Tibial nerve (tissue), 4 donors: ENCODE measurements at regions not wholly inside any gene's neighbourhood (a gene's known extent, or its start where the extent isn't known, plus 50 kb on each side); places are given as distances from the start of the nearest gene placed in this dataset.

Experiments used
- DNase-seq, 2 donors: peaks; one replicate each; pipeline ENCODE4 v3.0.0-alpha.2; 2019; ENCODE audit warnings: low spot score in 2 of 2
- H3K27ac ChIP-seq, 4 donors: fragments of 200-600 bp; sonication (generic) in 3 of 4; one replicate each; pipeline ENCODE4 v1.5.1; 2017 to 2019; ENCODE audit warnings: mild to moderate bottlenecking in 1 of 4
- H3K27me3 ChIP-seq, 2 donors: fragments of 200-600 bp; sonication (generic) in 1 of 2; one replicate each; pipeline versions ENCODE4 v1.5.1 to v1.6.0; 2017 to 2019
- H3K36me3 ChIP-seq, 3 donors: fragments of 200-600 bp; sonication (generic); one replicate each; pipeline ENCODE4 v1.5.1; 2018 to 2019
- H3K4me1 ChIP-seq, 4 donors: fragments of 200-600 bp; sonication (generic) in 3 of 4; one replicate each; pipeline ENCODE4 v1.5.1; 2017 to 2019
- H3K4me3 ChIP-seq, 4 donors: fragments of 200-600 bp; sonication (generic) in 3 of 4; one replicate each; pipeline ENCODE4 v1.5.1; 2017 to 2019; ENCODE audit warnings: mild to moderate bottlenecking in 1 of 4, moderate library complexity in 1 of 4
- H3K9me3 ChIP-seq, 4 donors: fragments of 200-600 bp; sonication (generic) in 3 of 4; one replicate each; pipeline ENCODE4 v1.5.1; 2017 to 2019
- EP300 ChIP-seq, 2 donors: sonication (generic); formaldehyde crosslinking; IDR thresholded peaks; one replicate each; pipeline ENCODE4 v1.6.1; 2017; ENCODE audit warnings: antibody characterized with exemption in 2 of 2, mild to moderate bottlenecking in 1 of 2
- POLR2A ChIP-seq, 2 donors: fragments of 450-650 bp; IDR thresholded peaks; one replicate each; pipeline ENCODE4 v1.6.1; 2017; ENCODE audit warnings: antibody characterized with exemption in 2 of 2, mild to moderate bottlenecking in 2 of 2, moderate library complexity in 2 of 2
- WGBS, 2 donors: methylation state at CpG; one replicate each; pipeline ENCODE4 v1.1.5; 2018; 5-methylcytosine and 5-hydroxymethylcytosine counted together
- TF ChIP-seq, protein P1 (sequence below), 5 experiments: fragments of 200-600 bp in 3 of 5; fragments of 450-650 bp in 2 of 5; sonication (generic) in 3 of 5; IDR thresholded peaks; one replicate each; pipeline ENCODE4 v1.5.1; 2016 to 2019; ENCODE audit warnings: antibody characterized with exemption in 5 of 5, mild to moderate bottlenecking in 3 of 5, moderate library complexity in 2 of 5

DNA sequence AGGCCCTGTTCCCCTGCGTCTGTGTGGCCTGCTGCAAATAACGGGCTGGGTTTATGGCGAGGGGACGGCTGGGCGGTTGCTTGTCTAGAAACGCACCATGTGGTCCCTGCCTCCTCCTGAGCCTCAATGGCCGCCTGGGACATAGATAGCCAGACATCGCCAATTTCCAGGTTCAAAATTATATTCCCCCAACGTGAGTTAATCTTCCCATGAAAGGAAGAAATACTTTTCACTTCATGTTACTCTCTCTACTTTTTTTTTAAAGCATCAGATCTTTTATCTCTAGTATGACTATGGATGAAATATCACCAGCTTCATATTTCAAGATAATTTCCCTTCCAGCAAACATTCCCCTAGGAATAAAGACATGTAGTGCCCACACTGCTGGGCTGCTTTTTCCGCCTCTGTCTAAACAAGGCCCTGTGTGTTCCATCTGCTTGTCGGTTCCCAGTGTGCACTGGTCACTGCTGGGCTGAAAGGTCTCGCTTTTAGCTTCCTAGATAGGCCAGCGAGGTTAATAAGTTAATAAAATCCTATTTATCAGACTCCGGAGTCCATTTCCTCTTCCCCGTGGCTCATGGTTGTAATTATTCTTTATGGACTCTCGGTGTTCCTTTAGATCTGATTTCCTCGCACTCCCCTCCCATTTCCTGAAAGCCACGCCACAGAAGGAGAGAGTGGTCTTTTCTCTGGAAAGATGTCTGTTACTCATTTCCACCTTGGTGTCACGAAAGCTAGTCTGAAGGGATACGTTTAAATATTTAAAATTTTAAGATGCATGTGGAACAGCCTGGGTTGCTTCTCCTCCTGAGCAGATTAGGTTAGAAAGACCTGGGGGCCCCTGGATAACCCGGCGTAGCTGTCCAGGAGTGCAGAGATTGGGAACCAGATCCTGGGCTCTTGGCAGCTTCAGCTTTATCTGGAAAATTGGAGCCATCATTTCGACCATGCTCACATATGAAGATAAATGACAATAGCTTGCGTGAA lies 196.6 kb upstream of the COPS8 start:
- DNase-seq = no peak
- no peaks in the 10 kb centered on the region for H3K36me3 ChIP-seq
- H3K9me3 ChIP-seq = no peaks in the 10 kb centered on the region
- H3K4me3 ChIP-seq = no peak overlapping the region
- H3K4me1 ChIP-seq = peaks cover 0 to 26% (median 5%) of the 10 kb centered on the region in 4 donors
- H3K27me3 ChIP-seq = no peaks in the 10 kb centered on the region
- WGBS, 2 donors = 73 to 76% methylated on average over 24 of the region's 24 CpGs
- no peak for TF ChIP-seq EP300 (IDR thresholded peaks at IDR 0.05)
- H3K27ac ChIP-seq = peak overlapping the region in 3 of 4 donors; percentile 5 to 85 (median 73)

DNA sequence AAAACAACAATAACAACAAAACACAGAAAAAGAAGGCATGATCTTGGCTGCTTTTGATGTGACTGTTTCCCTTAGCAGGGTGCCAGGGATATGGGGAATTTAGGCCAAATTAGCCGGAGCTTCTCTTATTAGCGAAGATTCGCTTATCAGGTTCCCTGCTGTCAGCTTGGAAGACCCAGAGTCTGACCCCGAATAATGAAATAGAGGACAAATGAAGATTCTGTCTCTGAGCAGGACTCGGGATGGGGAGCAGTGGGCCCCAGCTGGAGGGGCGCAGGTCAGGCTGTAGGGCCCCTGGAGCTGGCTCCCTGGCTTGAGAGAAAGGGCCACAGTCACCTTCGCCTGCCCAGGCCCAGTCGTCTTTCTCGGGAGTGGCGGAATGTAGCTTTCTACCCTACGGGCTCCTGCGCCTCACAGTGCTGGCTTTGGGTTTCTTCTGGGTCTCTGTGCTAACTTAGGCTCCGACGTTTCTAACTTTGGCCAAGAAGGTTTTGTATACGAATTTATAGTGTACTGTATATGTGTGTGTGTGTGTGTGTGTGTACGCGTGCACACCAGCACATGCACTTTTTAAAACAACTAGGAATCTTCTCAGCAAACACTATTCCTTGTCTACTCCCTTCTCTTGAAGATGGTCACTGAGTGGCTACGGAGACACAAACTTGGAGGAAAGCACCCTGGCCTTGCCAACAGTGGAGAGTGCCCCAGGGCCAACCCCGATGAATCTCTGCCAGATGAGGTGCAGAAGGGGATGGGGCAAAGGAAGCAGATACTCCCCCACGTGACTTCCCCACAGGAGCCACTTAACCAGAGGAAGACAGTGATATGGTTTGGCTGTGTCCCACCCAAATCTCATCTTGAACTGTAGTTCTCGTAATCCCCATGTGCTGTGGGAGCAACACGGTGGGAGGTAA lies 195.6 kb upstream of the COPS8 start:
- WGBS, 2 donors = 88 to 92% methylated on average over 22 of the region's 22 CpGs
- Histone ChIP-seq H3K36me3 (no peaks in the 10 kb centered on the region), H3K4me3 (no peak overlapping the region), H3K27me3 (no peaks in the 10 kb centered on the region), H3K9me3 (no peaks in the 10 kb centered on the region), H3K27ac (peak overlapping the region in 1 of 4 donors; percentile 47), H3K4me1 (peaks cover 0 to 26% (median 5%) of the 10 kb centered on the region in 4 donors)
- no peak for DNase-seq
- TF ChIP-seq, protein P1, sequence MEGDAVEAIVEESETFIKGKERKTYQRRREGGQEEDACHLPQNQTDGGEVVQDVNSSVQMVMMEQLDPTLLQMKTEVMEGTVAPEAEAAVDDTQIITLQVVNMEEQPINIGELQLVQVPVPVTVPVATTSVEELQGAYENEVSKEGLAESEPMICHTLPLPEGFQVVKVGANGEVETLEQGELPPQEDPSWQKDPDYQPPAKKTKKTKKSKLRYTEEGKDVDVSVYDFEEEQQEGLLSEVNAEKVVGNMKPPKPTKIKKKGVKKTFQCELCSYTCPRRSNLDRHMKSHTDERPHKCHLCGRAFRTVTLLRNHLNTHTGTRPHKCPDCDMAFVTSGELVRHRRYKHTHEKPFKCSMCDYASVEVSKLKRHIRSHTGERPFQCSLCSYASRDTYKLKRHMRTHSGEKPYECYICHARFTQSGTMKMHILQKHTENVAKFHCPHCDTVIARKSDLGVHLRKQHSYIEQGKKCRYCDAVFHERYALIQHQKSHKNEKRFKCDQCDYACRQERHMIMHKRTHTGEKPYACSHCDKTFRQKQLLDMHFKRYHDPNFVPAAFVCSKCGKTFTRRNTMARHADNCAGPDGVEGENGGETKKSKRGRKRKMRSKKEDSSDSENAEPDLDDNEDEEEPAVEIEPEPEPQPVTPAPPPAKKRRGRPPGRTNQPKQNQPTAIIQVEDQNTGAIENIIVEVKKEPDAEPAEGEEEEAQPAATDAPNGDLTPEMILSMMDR (IDR thresholded peaks at IDR 0.05) = no peak
- no peak for TF ChIP-seq POLR2A (IDR thresholded peaks at IDR 0.05)
- TF ChIP-seq EP300 (IDR thresholded peaks at IDR 0.05) = no peak

DNA sequence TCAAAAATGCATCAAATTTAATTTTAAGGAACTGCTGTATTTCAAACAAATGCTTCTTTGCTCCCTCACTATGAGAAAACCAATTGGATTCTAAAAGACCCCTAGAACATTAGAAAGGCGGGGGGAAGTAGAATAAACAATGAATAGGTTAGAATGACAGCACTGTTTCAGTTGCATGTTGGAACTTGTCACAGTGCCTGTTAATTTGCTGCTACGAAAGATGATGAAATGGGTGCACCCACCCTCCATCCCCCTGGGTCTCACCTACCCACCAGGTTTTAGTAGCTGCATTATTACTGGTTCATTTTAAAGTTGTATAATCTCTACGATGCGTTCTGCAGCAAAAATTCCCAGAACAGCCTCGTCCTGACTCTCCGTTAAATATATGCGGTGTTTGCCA lies 193.0 kb upstream of the COPS8 start:
- peaks cover 0 to 16% (median 3%) of the 10 kb centered on the region in 4 donors for H3K4me1 ChIP-seq
- H3K27me3 ChIP-seq = no peaks in the 10 kb centered on the region
- no peaks in the 10 kb centered on the region for H3K9me3 ChIP-seq
- H3K27ac ChIP-seq = no peak overlapping the region
- H3K4me3 ChIP-seq = no peak overlapping the region
- WGBS, 2 donors = 79 to 97% methylated on average over 7 of the region's 7 CpGs
- no peak for DNase-seq
- TF ChIP-seq POLR2A (IDR thresholded peaks at IDR 0.05) = no peak
- TF ChIP-seq, protein P1 (IDR thresholded peaks at IDR 0.05) = no peak
- TF ChIP-seq EP300 (IDR thresholded peaks at IDR 0.05) = no peak
- no peaks in the 10 kb centered on the region for H3K36me3 ChIP-seq

DNA sequence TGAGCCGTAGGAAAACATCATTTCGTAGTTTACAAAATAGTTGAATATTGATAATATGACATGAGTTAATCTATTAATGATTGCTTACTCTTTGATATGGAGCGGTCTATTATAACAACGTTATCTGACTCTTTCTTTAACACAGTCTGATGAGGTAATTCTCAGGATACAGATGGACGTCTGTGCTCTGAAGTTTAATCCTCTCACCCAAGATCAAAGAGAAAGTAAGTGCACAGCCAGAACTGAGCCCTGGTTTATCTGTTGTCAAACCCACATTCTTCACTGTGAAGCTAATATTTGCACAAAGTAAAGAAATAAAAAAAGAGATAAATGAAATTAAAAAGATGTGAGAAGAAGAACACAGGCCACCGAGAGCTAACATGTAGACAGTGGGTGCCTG lies 190.9 kb upstream of the COPS8 start:
- WGBS, 2 donors = 79 to 88% methylated on average over 6 of the region's 6 CpGs
- TF ChIP-seq POLR2A (IDR thresholded peaks at IDR 0.05) (no peak), EP300 (IDR thresholded peaks at IDR 0.05) (no peak)
- TF ChIP-seq, protein P1 (IDR thresholded peaks at IDR 0.05) = no peak
- Histone ChIP-seq H3K27me3 (no peaks in the 10 kb centered on the region), H3K27ac (no peak overlapping the region), H3K4me1 (no peaks in the 10 kb centered on the region), H3K4me3 (no peak overlapping the region), H3K9me3 (no peaks in the 10 kb centered on the region), H3K36me3 (no peaks in the 10 kb centered on the region)
- no peak for DNase-seq

DNA sequence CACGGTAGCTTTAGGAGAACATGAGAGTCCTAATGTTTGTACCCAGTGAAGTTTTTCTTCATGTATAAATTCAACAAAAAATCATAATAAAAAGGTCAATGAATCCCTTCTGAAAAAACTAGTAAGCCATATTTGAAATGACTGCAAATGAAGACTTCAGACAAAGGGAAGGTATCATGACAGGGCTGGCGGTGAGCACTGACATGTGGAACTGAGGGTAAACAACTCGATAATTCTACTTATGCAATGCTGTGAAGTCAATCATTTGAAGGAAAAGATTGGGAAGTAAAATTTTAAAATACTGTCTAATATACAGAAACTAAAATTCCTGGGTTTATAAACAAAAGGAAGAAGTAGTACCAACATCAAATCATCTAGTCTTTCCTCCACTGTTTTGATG lies 190.2 kb upstream of the COPS8 start:
- Histone ChIP-seq H3K9me3 (no peaks in the 10 kb centered on the region), H3K27me3 (no peaks in the 10 kb centered on the region), H3K27ac (no peak overlapping the region), H3K4me3 (no peak overlapping the region), H3K4me1 (no peaks in the 10 kb centered on the region), H3K36me3 (no peaks in the 10 kb centered on the region)
- no peak for DNase-seq
- no peak for TF ChIP-seq POLR2A (IDR thresholded peaks at IDR 0.05)
- TF ChIP-seq EP300 (IDR thresholded peaks at IDR 0.05) = no peak
- TF ChIP-seq, protein P1 (IDR thresholded peaks at IDR 0.05) = no peak
- 93 to 95% methylated on average over 3 of the region's 3 CpGs for WGBS, 2 donors
